ENCODE measurements at regions not wholly inside any gene's neighbourhood (a gene's known extent, or its start where the extent isn't known, plus 50 kb on each side); places are given as distances from the start of the nearest gene placed in this dataset.
A peak's percentile ranks its signal among the peaks of the same experiment; 100 is the strongest.

DNA sequence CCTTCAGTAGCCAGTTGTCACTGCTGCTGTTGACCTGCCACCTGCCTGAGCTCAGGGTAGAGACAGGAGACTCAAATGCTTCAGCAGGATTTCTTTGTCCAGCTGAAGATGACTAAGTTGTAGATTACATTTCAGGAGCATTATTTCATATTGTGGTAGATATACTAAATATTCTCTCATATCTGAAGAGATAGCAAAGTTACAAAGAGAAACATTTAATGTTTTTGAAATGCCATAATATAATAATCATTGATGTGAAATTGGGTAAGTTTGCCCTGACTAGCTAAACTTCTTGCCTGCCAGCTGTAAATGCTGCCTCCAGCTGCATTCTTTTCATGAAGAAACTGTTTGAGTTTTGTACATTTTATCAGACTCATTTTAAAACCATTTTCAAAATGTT is 247.6 kb upstream of the CNKSR2 start:
- H3K4me3 ChIP-seq, result no peak overlapping the region
- H3K4me1 ChIP-seq, result no peaks in the 10 kb centered on the region
- H3K27me3 ChIP-seq (ENCODE audit: low read depth), result no peaks in the 10 kb centered on the region
- H3K36me3 ChIP-seq, result no peaks in the 10 kb centered on the region
- DNase-seq, result no peak
- intact Hi-C loops (cut with micrococcal nuclease), result no loop called here
- TF ChIP-seq, protein P1, sequence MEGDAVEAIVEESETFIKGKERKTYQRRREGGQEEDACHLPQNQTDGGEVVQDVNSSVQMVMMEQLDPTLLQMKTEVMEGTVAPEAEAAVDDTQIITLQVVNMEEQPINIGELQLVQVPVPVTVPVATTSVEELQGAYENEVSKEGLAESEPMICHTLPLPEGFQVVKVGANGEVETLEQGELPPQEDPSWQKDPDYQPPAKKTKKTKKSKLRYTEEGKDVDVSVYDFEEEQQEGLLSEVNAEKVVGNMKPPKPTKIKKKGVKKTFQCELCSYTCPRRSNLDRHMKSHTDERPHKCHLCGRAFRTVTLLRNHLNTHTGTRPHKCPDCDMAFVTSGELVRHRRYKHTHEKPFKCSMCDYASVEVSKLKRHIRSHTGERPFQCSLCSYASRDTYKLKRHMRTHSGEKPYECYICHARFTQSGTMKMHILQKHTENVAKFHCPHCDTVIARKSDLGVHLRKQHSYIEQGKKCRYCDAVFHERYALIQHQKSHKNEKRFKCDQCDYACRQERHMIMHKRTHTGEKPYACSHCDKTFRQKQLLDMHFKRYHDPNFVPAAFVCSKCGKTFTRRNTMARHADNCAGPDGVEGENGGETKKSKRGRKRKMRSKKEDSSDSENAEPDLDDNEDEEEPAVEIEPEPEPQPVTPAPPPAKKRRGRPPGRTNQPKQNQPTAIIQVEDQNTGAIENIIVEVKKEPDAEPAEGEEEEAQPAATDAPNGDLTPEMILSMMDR (IDR thresholded peaks at IDR 0.05; ENCODE audit: borderline replicate concordance), result no peak
- H3K9me3 ChIP-seq (replicated peaks), result no peaks in the 10 kb centered on the region
- no peak overlapping the region for H3K27ac ChIP-seq (replicated peaks)

DNA sequence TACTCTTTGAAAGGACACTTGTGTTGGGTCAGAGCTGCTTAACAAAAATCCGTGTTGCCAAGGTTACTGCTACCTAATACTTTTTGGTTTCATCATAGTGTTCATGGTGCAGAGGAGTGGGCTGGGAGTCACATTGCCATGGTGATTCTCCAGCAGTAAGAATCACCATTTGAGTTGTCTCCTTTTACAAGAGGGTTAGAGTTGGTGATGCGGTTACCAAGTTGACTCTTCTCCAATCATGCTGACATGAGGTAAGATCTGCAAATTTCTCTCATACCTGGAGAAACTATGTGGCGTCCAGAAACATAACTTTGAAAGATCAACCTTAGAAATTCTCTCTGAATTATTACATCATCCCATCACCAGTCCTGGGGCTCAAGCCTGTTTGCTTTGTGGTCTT is 242.9 kb upstream of the CNKSR2 start:
- H3K36me3 ChIP-seq, result no peaks in the 10 kb centered on the region
- TF ChIP-seq, protein P1 (IDR thresholded peaks at IDR 0.05; ENCODE audit: borderline replicate concordance), result no peak
- no peak overlapping the region for H3K27ac ChIP-seq (replicated peaks)
- H3K4me3 ChIP-seq, result no peak overlapping the region
- no peaks in the 10 kb centered on the region for H3K9me3 ChIP-seq (replicated peaks)
- H3K27me3 ChIP-seq (ENCODE audit: low read depth), result no peaks in the 10 kb centered on the region
- intact Hi-C loops (cut with micrococcal nuclease), result no loop called here
- no peaks in the 10 kb centered on the region for H3K4me1 ChIP-seq
- DNase-seq, result no peak

DNA sequence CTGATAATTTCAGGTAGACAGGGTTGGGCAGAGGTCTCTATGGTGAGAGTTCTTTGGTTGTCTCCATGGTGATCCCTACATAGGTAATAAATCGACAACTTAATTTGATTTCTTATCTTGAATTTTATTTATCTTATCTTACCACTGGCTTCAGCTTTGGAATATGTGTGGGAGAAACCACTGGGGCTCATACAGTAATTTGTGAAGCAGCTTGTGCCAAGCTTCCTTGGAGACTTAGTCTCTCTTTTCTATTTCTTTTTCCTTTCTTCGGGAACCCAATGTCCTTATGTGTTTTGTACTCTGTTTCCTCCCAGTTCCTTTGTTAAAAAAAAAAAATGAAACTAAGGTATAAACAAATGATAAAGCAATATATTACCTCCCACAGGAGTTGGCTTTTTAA is 242.4 kb upstream of the CNKSR2 start:
- Histone ChIP-seq H3K36me3 (no peaks in the 10 kb centered on the region), H3K4me3 (no peak overlapping the region), H3K27me3 (ENCODE audit: low read depth) (no peaks in the 10 kb centered on the region), H3K27ac (replicated peaks) (no peak overlapping the region), H3K4me1 (no peaks in the 10 kb centered on the region), H3K9me3 (replicated peaks) (no peaks in the 10 kb centered on the region)
- intact Hi-C loops (cut with micrococcal nuclease), result no loop called here
- DNase-seq, result no peak
- TF ChIP-seq, protein P1 (IDR thresholded peaks at IDR 0.05; ENCODE audit: borderline replicate concordance), result no peak

DNA sequence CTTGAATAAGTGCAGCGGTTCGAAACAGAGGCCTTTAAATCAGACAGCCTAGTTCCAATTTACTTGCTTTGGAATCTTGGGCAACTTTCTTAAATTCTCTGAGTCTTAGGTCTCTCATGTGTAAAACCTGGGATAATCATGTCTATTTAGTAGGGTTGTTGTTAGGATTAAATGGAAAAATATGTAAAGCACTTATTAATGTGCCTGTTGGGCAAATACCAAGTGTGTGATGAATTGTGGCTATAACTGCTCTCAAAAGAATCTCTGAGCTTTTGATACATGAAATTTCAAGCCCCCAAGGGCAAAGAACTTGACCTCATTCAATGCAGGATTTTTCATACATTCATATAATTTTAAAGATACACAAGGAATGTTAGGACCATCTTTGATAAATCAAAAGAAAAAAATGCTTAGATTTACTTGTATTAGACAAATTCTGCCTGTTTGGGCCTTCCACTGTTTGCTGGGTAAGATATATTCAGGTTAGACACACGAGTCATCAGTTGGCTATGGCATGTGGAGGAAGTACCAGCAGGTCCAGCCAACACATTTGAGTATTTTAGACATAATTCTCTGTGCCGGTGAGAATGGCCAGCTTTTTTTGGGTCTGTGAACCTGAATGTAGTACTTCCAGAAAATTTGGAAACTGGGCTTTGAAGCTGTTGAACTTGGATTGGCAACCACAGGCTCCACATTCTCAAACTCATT is 241.4 kb upstream of the CNKSR2 start:
- TF ChIP-seq, protein P1 (IDR thresholded peaks at IDR 0.05; ENCODE audit: borderline replicate concordance), result no peak
- no peaks in the 10 kb centered on the region for H3K4me1 ChIP-seq
- intact Hi-C loops (cut with micrococcal nuclease), result no loop called here
- no peaks in the 10 kb centered on the region for H3K27me3 ChIP-seq (ENCODE audit: low read depth)
- no peak for DNase-seq
- no peak overlapping the region for H3K27ac ChIP-seq (replicated peaks)
- no peaks in the 10 kb centered on the region for H3K9me3 ChIP-seq (replicated peaks)
- no peak overlapping the region for H3K4me3 ChIP-seq
- H3K36me3 ChIP-seq, result no peaks in the 10 kb centered on the region

DNA sequence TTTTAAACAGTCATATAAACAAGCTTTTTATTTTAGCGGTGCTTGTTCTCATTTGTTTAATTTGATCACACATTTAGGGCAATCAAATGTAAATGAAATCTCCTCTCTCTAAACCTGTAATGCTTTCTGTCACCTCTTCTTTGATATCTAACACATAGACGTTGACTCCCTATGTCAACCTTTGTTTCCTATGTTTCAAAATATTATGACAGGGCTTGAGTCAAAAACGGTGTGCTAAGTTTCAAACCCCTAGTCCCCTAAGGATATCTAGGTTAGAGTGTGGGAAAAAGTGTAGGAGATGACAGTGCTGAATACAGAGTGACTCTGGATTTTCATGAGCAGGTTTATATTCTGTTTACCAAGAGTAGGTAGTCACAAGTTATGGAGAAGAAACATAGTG is 224.0 kb upstream of the CNKSR2 start:
- TF ChIP-seq, protein P1 (IDR thresholded peaks at IDR 0.05; ENCODE audit: borderline replicate concordance), result no peak
- no peak for DNase-seq
- no peaks in the 10 kb centered on the region for H3K27me3 ChIP-seq (ENCODE audit: low read depth)
- no peaks in the 10 kb centered on the region for H3K9me3 ChIP-seq (replicated peaks)
- intact Hi-C loops (cut with micrococcal nuclease), result no loop called here
- peak overlapping the region; percentile 42 for H3K27ac ChIP-seq (replicated peaks)
- no peaks in the 10 kb centered on the region for H3K36me3 ChIP-seq
- peaks cover 10% of the 10 kb centered on the region for H3K4me1 ChIP-seq
- H3K4me3 ChIP-seq, result no peak overlapping the region

Data from left ventricle myocardium inferior (tissue), 1 donor.